CD4-positive, alpha-beta T cell treated with Interleukin-1 beta for 1 hour (primary cell): ENCODE measurements at regions not wholly inside any gene's neighbourhood (a gene's known extent, or its start where the extent isn't known, plus 50 kb on each side); places are given as distances from the start of the nearest gene placed in this dataset.
"Not testable (repeated sequence)": the region's sequence is repeated elsewhere in the genome, so short reads cannot be mapped to it uniquely, and the experiment has no call there.

Source experiments
- DNase-seq, 2 donors: peaks; one replicate each; pipeline ENCODE4 v3.0.0-alpha.2; 2020 to 2022

DNA sequence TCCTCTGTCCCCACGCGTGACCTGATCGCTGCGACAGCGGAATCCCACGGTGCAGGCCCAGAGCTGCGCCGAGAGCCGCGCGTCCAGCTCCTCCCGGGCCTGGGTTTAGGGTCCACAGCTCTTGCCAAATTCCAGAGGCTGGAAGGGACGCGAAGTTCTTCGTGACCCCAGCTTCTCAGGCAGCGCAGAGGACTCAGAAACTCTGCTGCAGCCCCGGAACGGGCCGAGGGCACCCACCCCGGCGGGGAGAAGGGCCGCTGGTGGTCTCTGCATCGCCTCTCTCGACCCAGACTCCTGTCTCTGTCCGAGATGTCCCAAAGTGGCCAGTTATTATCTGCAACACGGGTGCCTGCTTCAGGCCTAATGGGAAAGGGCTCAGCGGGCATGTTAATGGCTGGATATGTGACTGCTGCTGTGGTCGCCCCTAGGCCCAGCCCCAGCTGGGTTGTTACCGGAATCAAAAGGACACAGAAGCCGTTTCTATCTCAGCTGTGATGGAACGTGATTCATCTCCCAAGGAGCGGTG is 236.4 kb downstream of the VRK1 start:
- DNase-seq, result no peak

DNA sequence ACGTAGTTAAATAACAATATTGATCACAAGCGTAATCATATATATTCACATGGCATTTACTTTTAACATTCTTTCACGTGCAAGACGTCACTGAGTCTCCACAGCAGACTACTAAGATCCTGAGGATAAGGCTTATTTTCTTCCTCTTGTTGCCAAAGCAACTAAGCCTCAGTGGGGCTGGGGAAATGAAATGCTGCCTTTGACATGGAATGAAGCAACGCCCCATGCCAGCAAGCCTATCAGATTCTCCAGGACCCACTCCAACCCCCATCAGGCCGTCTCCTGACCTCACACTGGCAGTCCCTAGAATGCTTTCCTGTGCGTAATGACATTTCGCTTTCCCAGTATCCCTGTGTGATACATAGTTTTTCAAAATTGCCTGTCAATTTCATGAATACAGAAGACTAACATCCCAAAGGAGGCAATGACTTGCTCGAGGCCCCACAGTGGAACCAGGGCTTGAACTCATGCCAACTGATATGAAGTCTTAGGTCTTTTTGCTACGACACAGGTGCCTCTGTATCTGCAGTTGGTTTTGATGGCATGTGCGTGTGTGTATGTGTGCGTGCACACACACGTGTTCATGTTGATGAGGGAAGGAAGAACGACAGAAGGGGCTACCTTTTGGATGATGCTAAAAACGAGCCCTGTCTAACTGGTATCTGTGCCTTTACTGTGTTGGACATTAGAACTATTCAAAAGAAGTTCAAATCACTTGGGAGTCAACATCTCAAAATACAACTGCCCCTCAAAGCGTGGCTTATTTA is 239.1 kb downstream of the VRK1 start:
- no peak for DNase-seq

DNA sequence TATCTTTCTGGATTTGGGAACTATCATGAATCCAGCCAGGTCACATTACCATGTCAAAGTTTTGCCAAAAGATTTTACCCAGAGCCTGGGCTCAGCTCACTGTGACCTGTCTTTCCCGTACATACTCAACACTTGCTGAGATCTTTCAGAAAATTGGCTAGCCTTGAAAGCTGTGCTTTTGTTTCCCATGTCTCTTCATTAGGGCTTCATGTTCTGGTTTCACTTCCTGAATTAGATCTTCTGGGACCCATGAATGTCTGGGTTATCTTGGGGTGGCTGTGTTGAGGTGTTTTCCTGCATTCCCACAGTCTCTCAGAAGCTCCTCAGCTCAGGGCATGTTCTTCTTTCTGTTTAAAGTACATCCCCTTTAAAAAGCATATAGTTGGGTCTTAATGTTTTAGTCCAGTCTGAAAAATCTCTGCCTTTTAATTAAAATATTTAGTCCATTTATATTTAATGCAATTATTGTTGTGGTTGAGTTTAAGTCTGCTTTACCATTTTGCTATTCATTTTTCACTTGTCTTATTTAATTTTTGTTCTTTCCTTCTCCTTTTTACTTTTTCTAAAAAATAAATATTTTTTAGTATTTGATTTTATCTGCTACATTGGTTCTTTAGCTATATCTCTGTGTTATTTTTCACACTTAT is 242.7 kb downstream of the VRK1 start:
- no peak for DNase-seq

DNA sequence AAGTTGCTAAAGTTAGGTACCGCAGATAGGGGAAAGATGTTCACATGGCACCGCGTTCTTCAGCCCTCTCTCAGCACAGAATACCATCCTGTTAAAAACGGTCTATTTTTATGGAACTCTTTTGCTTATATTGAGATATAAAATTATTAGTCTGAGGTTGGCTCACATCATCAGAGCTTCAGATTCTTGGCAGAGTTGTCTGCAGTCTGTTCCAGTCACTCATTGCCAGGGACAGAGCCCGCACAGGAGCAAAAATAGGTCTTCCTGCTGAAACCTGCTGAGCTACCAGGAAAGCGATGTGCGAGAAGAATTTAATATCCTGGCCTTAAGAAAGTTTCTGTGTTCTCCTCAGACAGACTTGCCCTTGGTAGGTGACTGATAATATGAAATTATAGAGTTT is 249.8 kb downstream of the VRK1 start:
- no peak for DNase-seq

DNA sequence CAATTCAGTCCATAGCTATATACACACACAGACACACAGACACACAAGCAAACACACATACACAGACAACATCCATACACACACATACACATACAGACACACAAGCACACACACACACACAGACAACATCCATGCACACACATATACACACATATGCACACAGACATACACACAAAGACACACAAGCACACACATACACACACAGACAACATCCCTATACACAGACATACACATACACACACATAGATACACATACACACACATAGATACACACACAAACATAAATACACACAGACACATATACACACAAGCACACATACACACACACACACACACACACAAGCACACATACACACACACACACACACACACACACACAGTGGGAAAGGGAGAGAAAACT is 254.8 kb downstream of the VRK1 start:
- DNase-seq, result no peak

DNA sequence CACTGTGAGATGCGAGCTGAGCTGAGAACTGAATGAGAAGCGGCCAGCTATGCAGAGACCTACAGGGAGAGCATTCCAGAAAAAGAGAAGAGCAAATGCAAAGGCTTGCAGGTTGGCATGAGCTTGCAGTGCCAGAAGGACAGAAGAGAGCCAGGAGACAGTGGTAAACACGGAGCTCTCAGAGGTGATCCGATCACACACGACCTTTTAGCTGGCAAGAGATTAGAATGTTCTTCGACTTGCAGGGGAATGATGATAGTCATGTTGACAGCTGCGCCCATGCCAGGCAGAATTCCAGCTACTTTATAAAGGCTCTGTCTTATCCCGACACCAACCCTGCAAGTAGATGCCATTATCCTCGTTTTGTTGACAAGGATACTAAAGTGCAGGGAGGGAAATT is 256.8 kb downstream of the VRK1 start:
- no peak for DNase-seq

DNA sequence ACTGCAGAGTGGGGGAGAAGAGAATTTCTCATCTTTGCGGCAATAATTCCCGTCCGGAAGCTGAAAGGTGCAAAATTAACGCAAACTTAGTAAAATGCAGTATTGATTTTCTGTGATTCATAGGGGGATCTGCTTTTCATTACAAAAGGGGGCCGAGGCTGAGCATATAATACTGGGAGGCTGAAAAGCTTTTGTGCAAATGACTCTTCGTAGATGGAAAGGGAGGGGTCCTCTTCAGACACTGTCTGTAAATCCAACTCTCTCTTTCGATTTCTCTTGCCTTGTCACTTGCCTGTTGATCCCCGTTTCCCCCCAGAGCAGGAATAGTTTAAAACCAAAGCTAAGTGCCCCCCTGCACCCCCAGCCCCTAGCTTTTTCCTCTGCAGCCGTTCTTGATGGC is 258.2 kb downstream of the VRK1 start:
- DNase-seq, result no peak

DNA sequence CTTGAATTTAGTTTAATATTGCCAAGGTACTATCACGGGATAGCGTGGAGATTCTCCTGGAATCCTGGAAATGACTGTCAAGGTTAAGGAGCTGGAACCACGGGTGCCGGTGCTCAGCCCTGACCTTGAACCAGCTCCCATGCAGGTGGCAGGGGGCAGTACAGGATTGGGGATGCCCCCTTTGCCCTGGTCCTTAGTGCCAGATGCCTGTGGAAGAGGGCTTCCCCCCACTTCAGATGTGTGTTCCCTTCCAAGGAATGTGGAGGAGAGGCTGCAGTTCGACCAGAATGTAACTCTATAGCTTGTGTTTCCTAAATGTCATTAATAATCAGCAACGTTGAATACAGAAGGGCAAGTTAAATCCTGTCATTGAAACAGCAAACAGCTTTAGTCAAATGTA is 258.9 kb downstream of the VRK1 start:
- DNase-seq, result peak in 1 of 2 donors; percentile 5

DNA sequence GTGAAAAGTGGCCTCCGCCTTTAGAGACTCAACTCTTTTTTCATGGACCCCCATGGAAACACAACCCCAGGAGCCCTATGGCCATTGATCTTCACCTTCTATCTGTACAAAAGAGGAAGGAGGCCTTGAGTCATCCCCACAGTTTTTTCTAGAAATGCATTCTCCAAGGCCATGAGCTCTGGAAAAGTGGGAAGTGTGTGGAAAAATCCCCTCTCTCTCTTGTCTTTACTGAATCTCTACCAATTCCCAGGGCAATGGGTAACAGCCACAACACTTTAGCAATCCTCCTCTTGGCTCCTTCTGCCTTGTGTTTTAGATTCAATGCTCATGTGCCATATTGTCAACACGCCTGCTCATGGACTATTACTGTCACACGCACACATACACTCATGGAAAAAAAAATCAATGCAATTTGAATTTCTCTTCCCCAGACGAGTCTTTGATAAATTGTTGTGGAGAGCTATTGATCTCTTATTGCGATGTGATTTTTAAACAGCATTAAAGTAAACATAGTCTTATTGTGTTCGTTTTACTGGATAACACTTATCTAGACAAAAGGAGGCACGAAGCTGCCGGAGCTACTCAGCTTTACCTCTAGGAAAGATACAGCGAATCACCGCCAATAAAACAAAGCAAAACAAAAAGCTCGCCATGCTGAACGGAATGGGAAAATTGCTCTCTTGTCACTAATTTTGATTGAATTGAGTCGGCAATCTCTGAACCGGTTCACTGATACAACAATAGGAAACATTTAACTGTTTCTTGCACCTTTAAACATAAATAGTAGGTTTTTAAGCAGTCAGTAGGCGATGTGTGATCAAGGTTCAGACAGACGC is 260.3 kb downstream of the VRK1 start:
- no peak for DNase-seq

DNA sequence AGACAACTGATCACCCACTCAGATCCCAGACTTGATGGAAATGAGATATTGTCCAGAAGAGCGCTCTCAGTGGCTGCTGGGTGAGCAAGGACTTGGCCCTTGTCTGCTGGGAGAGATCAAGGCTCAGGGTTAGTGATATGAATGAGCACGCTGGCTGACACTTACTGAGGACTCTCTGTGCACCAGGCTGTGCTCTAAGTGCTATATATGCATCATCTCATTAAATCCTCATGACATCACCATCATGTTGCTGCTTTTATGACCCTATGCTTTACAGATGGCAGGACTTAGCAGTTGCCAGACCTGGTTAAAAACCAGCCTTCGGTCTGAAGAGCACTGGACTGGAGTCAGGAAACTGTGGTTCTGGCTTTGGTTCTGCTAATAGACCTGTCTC is 260.9 kb downstream of the VRK1 start:
- DNase-seq, result no peak

DNA sequence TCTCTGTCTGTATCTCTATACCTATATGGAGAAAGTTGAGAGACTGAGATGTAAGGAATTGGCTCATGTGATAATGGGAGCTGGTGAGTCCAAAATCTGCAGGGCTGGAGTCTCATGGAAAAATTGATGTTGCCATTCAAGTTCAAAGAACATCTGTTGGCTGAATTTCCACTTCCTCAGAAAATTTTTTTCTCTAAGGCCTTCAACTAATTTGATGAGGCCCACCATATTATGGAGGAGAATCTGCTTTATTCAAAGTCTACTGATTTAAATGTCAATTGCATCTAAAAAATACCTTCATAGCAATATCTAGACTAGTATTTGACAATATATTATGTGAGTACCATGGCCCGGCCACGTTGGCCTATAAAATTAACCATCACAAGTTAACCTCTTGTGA is 261.4 kb downstream of the VRK1 start:
- no peak for DNase-seq

DNA sequence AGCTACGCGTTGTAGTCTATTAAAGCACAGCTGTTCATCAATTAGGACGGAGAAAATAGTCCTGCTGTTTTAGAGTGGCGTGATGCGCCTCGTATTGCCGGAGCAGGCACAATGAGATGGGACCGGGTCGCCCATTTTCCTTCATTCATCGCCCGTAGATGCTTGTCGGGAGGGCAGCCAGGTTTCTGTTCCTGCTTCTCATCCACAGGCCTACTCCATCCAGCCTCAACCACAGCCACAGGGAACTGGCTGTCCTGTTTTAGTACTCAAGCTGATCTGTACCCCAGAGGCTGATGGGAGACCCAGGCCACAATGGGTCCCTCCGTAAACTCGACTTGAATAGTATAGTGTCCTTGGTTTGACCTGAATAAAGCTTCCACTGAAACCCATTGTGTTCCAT is 264.0 kb downstream of the VRK1 start:
- no peak for DNase-seq

DNA sequence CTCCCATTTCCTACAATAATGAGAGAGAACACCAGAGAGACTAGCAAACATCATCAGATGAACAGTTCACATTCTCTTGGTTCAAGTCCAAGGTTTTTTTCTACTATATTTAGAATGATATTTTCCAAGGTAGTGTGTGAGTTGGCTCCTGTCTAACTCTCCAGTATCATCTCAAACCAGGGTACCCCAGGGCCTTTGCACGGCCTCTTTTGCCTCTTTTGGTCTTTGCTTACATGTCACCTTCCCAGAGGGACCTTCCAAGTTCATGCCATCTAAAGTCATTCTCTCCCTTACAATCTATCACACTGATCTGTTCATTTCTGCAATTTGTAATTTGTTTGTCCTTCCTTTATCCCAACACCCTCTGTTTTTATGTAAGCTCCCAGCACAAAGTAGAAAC is 264.5 kb downstream of the VRK1 start:
- no peak for DNase-seq

DNA sequence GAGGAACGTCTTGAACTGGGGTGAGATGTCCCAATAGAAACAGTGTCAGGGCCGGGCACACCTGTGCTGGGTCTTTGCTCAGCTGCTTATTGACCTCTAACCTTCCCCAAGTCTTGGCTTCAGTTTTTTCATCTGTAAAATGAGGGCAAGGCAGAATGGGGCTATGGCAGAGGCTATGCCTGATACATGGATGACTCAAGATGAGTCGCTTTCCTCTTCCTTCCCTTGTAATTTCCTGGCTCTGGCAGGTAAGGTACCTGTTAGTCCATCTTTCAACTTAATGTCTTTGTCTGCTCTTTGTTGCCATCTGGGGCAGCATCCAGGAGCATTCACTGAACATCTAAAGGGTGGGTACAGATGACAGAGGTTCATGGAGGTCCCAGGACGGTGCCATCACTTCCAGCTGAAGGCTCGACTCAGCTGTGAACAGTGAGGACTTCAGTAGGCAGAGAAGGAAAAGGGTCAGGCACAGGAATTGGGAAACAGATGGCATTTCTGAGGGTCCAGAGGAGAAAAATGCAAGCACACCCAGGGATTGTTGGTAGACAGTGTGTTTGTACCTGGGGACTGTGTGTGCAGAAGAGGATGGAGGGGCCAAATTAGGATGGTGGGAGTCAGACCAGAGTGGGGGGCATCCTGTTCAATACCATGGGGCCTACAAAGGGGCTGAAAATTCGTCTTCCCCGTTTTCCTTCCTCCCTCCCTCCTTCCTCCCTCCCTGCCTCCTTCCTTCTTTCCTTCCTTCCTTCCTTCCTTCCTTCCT is 268.3 kb downstream of the VRK1 start:
- DNase-seq, result no peak

DNA sequence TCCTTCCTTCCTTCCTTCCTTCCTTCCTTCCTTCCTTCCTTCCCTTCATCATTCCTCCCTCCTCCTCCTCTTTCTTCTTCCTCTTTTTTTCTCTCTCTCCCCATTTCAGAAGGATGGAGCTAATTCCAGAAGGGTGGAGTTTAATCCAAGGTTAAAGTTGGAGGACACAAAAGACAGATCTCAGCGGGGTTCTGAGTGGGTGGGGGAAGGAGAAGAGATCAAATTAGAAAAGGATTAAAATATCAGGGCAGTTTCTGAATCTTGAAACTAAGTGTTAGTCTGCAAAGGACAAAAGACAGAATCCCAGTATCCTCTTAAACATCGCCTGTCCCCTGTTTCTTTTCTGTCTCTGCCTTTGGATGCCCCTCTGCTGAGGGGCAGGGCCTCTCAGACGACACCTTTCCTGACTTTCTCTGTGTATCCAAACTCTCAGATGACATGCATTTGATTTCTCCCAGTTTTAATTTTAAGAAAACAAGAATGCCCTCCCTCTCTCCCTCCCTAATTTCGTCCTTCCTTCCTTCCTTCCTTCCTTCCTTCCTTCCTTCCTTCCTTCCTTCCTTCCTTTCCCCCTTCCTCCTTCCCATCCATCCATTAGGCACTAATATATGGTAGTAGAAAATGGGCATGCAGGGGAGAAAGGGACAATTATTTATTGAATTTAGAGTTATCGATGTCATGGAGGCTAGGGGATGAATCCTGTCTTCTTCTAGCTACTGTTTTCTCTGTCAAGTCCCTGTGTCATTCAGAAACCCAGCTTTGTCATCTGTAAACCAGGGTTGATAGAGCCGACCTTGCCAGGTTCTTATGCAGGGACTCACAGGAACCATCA is 269.1 kb downstream of the VRK1 start:
- no peak for DNase-seq

DNA sequence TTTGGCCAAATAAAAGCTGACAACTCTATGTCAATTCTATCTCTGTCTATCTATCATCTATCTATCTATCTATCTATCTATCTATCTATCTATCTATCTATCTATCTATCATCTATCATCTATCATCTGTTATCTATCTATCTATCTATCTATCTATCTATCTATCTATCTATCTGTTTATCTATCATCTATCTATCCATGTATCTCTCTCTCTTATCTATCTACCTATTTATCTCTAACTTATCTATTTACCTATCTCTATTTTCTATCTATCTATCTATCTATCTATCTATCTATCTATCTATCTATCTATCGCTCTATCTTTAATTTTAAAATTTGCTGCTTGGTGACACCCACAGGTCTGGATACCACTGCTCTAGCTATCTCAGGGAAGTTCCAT is 271.1 kb downstream of the VRK1 start:
- not testable (repeated sequence) for DNase-seq

DNA sequence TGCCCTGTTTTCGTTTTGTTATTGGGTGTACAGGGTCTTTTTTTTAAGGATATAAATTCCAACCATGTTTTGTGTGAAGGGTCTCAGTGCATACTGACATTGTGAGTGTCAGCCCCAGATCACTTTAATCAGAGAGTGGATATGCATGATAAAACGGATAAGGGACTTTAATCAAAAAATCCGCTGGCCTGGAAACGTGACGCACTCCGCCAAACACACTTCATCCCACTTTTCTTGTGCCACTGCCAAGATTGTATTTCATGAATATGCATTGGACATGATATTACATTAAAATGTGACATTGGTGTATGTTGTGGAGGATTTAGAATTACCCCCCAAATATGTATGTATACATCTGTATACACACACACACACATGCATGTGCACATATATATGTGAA is 273.1 kb downstream of the VRK1 start:
- DNase-seq, result no peak

DNA sequence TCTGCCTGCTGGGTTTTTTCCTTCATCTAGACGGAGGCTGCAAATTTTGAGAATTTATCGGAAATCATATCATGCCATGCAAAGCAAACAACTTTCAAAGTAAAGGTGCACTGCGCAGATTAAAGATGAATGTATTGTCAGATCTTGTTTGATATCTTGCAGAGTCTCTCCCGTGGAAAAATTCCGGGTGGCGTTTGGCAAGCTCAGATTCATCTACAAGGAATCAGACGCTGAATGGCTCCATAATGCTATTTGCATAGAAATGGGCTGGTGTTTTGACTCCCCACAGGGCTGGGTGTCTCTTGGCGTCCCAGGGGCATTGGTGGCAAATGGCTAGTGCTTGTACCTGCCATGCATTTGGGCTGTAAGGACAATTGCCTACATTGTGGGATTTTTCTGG is 274.0 kb downstream of the VRK1 start:
- DNase-seq, result no peak

DNA sequence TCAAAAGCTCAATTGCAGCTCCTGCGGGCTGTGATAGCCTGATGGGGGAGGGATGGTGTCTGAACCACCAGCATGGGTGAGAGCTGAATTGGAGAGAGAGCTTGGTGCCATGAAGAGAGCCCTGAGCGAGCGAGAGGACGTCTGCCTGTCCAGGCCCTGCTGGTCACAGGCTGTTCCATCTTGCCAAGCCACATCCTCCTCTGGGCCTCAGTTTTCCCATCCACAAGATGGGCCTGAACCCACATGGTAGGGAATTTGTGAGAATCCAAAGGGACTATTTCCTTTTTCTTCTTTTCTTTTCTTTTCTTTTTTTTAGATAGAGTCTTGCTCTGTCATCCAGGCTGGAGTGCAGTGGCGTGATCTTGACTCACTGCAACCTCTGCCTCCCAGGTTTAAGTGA is 276.4 kb downstream of the VRK1 start:
- no peak for DNase-seq

DNA sequence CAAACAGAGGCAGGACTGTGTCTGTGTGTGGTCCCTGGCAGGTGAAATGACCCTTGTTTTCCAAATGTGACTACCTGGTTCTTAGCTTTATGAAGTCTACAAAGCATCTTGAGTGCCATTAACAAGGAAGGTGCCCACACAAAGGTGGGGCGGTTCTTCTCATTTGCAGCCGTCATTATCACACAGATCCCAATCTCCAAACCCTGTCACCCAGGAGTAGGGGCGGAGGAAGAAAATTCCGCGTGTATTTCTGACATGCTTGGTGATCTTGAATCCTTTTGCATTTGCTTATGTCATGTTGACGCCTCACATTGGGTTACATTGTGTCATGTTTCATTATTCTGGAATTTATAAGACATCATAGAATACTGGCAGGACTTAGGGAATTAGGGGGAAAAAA is 277.3 kb downstream of the VRK1 start:
- no peak for DNase-seq

DNA sequence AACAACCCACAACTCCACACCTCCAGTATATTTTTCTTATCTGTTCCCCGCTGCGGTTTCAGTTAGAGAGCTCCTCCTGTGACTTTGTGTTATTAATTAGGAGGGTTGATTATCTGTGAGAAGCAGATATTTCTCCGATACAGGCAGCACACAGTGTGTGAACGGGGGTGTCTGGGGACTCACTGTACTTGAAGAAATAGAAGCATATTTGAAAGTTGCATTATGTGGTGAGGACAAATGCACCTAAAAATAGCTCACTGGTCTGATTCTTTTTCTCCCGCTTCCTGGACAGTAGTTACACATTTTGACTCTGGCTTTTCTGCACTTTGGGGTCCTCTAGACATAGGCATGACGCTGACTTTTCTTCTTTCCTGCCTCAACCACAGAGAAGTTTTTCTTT is 277.7 kb downstream of the VRK1 start:
- DNase-seq, result no peak

DNA sequence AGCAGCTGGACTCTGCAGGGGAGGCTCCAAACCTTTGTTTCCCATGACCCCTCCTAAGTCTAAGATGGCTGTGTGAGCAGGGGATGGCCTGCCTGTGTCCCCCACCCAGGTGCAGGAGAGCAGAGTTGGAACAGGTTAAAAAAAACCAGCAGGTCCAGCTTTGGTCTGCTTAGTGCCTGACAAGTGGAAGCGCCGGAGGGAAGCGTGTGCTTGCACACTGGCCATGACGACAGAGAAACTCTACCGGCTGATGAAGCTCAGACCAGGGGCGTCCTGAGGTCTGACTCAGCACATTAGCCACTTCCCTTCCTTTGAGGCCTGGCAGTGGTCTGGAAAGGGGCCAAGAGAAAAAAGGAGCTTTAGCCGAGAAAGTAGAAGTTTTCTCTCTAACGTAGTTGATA is 280.1 kb downstream of the VRK1 start:
- DNase-seq, result peak; percentile 5 to 52
